ENCODE measurements at regions not wholly inside any gene's neighbourhood (a gene's known extent, or its start where the extent isn't known, plus 50 kb on each side); places are given as distances from the start of the nearest gene placed in this dataset.
"Not testable (repeated sequence)": the region's sequence is repeated elsewhere in the genome, so short reads cannot be mapped to it uniquely, and the experiment has no call there.

GRCh38 chr1:192892934-192893333 lies 84.1 kb downstream of the RGS2 start:
- TF ChIP-seq EZH2 (IDR thresholded peaks at IDR 0.05; ENCODE audit: borderline replicate concordance, insufficient read depth, low read length, poor library complexity, severe bottlenecking) (no peak), TAF1 (IDR thresholded peaks at IDR 0.05; ENCODE audit: low read depth) (no peak), RAD21 (conservative IDR thresholded peaks at IDR 0.05) (no peak), REST (IDR thresholded peaks at IDR 0.05; ENCODE audit: borderline replicate concordance) (no peak), POLR2AphosphoS5 (IDR thresholded peaks at IDR 0.05) (no peak), SMC3 (conservative IDR thresholded peaks at IDR 0.05; ENCODE audit: poor library complexity) (no peak), CTCF (IDR thresholded peaks at IDR 0.05; ENCODE audit: poor library complexity, severe bottlenecking) (no peak), EP300 (conservative IDR thresholded peaks at IDR 0.05; ENCODE audit: poor library complexity, severe bottlenecking) (no peak), MXI1 (conservative IDR thresholded peaks at IDR 0.05; ENCODE audit: poor library complexity, severe bottlenecking) (no peak)
- Histone ChIP-seq H3K9me3 (ENCODE audit: low read length) (no peaks in the 10 kb centered on the region), H3K4me3 (ENCODE audit: low read length) (no peak overlapping the region), H3K27ac (ENCODE audit: low read length) (no peak overlapping the region), H3F3A (ENCODE audit: insufficient read depth, low read length, poor library complexity, severe bottlenecking) (no peaks in the 10 kb centered on the region), H3K36me3 (ENCODE audit: insufficient read depth, low read length) (no peaks in the 10 kb centered on the region), H3K27me3 (ENCODE audit: insufficient read depth, low read depth, low read length) (no peaks in the 10 kb centered on the region), H3K4me2 (ENCODE audit: low read length) (no peak overlapping the region), H3K79me2 (replicated peaks; ENCODE audit: insufficient read depth, low read length) (no peaks in the 10 kb centered on the region), H4K20me1 (ENCODE audit: insufficient read depth) (no peaks in the 10 kb centered on the region), H2AFZ (ENCODE audit: low read depth, low read length) (no peak overlapping the region), H3K9ac (ENCODE audit: low read length) (no peak overlapping the region), H3K9me2 (ENCODE audit: insufficient read depth, low read length) (no peaks in the 10 kb centered on the region)

- H3K4me2 ChIP-seq (ENCODE audit: low read length); H3K9me3 ChIP-seq (ENCODE audit: low read length); H3K36me3 ChIP-seq (ENCODE audit: insufficient read depth, low read length); H3K79me2 ChIP-seq (replicated peaks; ENCODE audit: insufficient read depth, low read length); H2AFZ ChIP-seq (ENCODE audit: low read depth, low read length); H3F3A ChIP-seq (ENCODE audit: insufficient read depth, low read length, poor library complexity, severe bottlenecking); H3K4me3 ChIP-seq (ENCODE audit: low read length); H3K9me2 ChIP-seq (ENCODE audit: insufficient read depth, low read length); H3K27ac ChIP-seq (ENCODE audit: low read length); H3K27me3 ChIP-seq (ENCODE audit: insufficient read depth, low read depth, low read length); H4K20me1 ChIP-seq (ENCODE audit: insufficient read depth); H3K9ac ChIP-seq (ENCODE audit: low read length): not testable (repeated sequence)
Measured at GRCh38 chr1:192895487-192895886, 86.6 kb downstream of the RGS2 start.

GRCh38 chr1:192896376-192896775 lies 87.5 kb downstream of the RGS2 start:
- H3K27me3 ChIP-seq (ENCODE audit: insufficient read depth, low read depth, low read length): no peaks in the 10 kb centered on the region
- no peak overlapping the region for H3K4me2 ChIP-seq (ENCODE audit: low read length)
- no peaks in the 10 kb centered on the region for H3K79me2 ChIP-seq (replicated peaks; ENCODE audit: insufficient read depth, low read length)
- H3K9me3 ChIP-seq (ENCODE audit: low read length): no peaks in the 10 kb centered on the region
- no peaks in the 10 kb centered on the region for H4K20me1 ChIP-seq (ENCODE audit: insufficient read depth)
- H2AFZ ChIP-seq (ENCODE audit: low read depth, low read length): no peak overlapping the region
- TF ChIP-seq EZH2 (IDR thresholded peaks at IDR 0.05; ENCODE audit: borderline replicate concordance, insufficient read depth, low read length, poor library complexity, severe bottlenecking): no peak
- no peak for TF ChIP-seq CTCF (IDR thresholded peaks at IDR 0.05; ENCODE audit: poor library complexity, severe bottlenecking)
- no peak for TF ChIP-seq TAF1 (IDR thresholded peaks at IDR 0.05; ENCODE audit: low read depth)
- no peak for TF ChIP-seq RAD21 (conservative IDR thresholded peaks at IDR 0.05)
- no peak for TF ChIP-seq EP300 (conservative IDR thresholded peaks at IDR 0.05; ENCODE audit: poor library complexity, severe bottlenecking)
- no peak for TF ChIP-seq SMC3 (conservative IDR thresholded peaks at IDR 0.05; ENCODE audit: poor library complexity)
- no peak for TF ChIP-seq POLR2AphosphoS5 (IDR thresholded peaks at IDR 0.05)
- TF ChIP-seq MXI1 (conservative IDR thresholded peaks at IDR 0.05; ENCODE audit: poor library complexity, severe bottlenecking): no peak
- TF ChIP-seq REST (IDR thresholded peaks at IDR 0.05; ENCODE audit: borderline replicate concordance): no peak
- H3K36me3 ChIP-seq (ENCODE audit: insufficient read depth, low read length): no peaks in the 10 kb centered on the region
- no peak overlapping the region for H3K9ac ChIP-seq (ENCODE audit: low read length)
- H3K27ac ChIP-seq (ENCODE audit: low read length): no peak overlapping the region
- no peaks in the 10 kb centered on the region for H3K9me2 ChIP-seq (ENCODE audit: insufficient read depth, low read length)
- H3F3A ChIP-seq (ENCODE audit: insufficient read depth, low read length, poor library complexity, severe bottlenecking): no peaks in the 10 kb centered on the region
- H3K4me3 ChIP-seq (ENCODE audit: low read length): no peak overlapping the region
